IgD-negative memory B cell (primary cell): ENCODE measurements at regions not wholly inside any gene's neighbourhood (a gene's known extent, or its start where the extent isn't known, plus 50 kb on each side); places are given as distances from the start of the nearest gene placed in this dataset.

ENCODE experiments used
- H3K27ac Mint-ChIP-seq, 3 donors: one replicate each; pipeline ENCODE4 v1.8.0; 2020 to 2022; ENCODE audit warnings: mild to moderate bottlenecking in 3 of 3, mixed read lengths in 3 of 3, moderate library complexity in 1 of 3
- H3K27me3 Mint-ChIP-seq: one replicate; pipeline ENCODE4 v1.8.0; 2021; ENCODE audit warnings: mixed read lengths
- H3K36me3 Mint-ChIP-seq: one replicate; pipeline ENCODE4 v1.8.0; 2020; ENCODE audit warnings: mild to moderate bottlenecking, mixed read lengths
- H3K4me1 Mint-ChIP-seq, 3 donors: one replicate each; pipeline ENCODE4 v1.8.0; 2020 to 2022; ENCODE audit warnings: mixed read lengths in 3 of 3, mild to moderate bottlenecking in 1 of 3
- H3K4me3 Mint-ChIP-seq, 4 donors: one replicate each; pipeline ENCODE4 v1.8.0; 2020 to 2022; ENCODE audit warnings: mild to moderate bottlenecking in 4 of 4, mixed read lengths in 4 of 4, moderate library complexity in 3 of 4
- H3K9me3 Mint-ChIP-seq, 3 donors: one replicate each; pipeline ENCODE4 v1.8.0; 2020 to 2021; ENCODE audit warnings: mixed read lengths in 3 of 3, mild to moderate bottlenecking in 1 of 3

GRCh38 chrX:54866609-54867008, 54.0 kb upstream of the TRO start:
- Mint-ChIP-seq H3K27me3 (peaks cover 8% of the 10 kb centered on the region), H3K36me3 (no peaks in the 10 kb centered on the region), H3K9me3 (peaks cover 3 to 14% (median 12%) of the 10 kb centered on the region in 3 donors), H3K4me3 (no peak overlapping the region), H3K27ac (peak overlapping the region in 1 of 3 donors; percentile 60), H3K4me1 (peaks cover 4 to 5% (median 4%) of the 10 kb centered on the region in 3 donors)
